HG02973 (cell line): ENCODE measurements at regions not wholly inside any gene's neighbourhood (a gene's known extent, or its start where the extent isn't known, plus 50 kb on each side); places are given as distances from the start of the nearest gene placed in this dataset.
"Not testable (repeated sequence)": the region's sequence is repeated elsewhere in the genome, so short reads cannot be mapped to it uniquely, and the experiment has no call there.

ENCODE experiments used
- ATAC-seq: cut with Tn5 transposase; IDR thresholded peaks from one replicate; pipeline ENCODE4 v1.9.1; 2021; ENCODE audit warnings: moderate library complexity; ENCODE audit not compliant: unreplicated experiment

DNA sequence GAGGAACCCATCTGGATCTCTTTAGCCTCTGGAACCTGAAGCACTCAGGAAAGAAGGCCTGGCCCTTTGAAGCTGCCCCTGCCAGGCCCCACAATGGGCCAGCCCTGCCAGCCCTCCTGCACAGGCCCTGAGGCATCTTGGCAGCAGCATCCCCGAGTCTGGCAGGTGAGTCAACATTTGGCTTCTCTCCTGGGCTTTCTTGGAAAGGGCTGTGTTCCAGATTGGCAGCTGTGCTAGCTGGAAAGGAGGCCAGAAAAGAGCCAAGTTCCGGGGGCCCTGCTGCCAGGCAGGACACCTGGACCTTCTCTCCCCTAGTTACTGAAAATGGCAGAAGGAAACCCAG lies 187.2 kb downstream of the SHQ1 start:
- ATAC-seq: no peak

DNA sequence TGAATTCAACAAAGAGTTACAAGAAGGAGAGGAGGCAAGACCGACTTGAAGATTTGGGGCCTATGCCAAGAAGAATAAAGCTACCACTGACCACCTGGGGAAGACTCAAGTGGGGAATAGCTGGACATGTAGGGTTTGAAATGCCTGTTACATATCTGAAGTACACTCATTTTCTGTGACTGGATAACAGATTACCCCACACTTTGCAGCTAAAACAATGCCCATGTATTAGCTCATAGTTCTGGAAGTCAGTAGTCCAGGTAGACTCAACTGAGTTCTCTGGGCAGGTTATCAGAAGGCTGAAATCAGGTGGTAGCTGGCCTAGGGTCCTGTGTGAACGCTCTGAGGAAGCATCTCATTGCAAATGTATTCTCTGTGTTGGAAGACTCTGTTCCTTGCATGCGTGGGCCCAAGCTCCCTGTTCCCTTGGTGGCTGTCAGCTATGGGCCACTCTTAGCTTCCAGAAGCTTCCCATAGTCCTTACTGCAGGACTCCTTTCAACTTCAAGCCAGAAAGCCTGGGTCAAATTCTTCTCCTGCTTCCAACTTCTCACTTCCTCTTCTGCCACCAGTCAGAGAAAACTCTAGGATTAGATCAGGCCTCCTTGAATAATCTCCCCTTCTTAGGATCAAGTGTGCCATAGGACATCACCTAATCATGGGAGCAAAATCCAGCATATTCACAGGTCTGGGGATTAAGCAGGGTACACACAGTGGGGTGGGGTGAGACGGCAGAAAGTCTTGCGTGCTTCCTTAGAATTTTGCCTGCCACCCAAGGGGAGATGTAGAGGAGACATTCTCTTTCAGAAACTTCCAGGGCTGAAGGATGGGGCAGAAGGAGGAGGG lies 187.8 kb downstream of the SHQ1 start:
- no peak for ATAC-seq

DNA sequence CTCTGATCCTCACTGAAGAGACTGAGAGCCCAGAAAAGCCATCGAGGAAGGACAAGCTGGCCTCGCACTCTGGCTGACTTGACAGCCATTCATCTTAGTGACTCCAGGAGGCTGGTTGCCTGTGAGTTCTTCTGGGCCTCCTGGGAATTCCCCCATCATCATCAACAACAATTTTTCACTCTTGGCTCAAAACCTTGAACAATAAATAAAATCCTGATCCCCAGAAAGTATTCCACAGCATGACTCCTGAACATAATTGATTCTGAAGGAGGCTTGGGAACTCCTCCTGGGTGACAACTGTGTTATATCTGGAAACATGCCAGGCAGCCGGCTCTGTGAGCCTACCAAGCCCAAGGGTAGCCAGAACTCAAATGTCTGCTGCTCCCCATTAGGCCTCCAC lies 188.6 kb downstream of the SHQ1 start:
- ATAC-seq: no peak

DNA sequence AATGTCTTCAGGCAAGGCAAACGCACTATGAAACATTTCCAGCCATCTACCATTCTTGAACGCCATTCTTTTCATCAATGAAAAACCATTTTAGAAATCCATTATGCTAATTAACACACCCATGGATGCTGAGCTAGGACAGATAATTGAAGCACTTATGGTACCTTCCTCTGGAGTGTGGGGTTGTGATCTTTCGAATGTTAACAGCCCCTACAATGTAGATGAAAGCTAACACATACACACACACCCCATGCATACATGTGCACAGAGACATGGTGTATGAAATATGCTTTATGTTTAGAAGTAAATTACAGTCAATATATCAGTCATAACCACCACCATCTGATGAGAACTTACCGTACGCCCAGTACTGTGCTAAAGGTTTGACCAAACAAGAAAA lies 189.1 kb downstream of the SHQ1 start:
- ATAC-seq: no peak

DNA sequence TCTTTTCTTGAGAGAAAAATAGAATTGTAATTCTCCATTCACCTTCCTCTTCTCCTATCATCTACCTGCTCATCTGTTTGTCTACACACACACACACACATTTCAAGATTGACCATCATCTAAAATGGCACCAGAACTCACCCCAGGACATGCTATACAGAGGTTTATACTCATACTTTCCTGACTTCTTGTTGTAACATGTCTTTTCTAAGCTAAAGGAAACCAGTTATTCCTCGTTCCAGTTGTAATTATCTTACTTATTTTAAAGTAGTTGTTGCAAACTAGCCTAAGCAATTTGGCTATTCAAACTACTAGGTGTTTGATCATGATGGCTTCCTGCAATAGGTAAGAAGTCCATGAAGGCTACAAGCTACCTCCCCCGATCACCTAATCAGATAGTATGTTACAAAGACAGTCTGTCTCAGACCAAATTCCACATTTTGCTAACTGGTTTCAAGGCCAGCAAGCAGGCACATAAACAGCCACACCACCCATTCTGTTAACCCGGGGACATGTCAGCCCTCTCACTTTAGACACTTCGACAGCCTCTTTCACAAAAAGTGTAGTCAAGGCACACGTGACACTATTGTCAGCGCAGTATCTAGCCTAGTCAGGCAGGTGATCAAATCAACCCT lies 189.7 kb downstream of the SHQ1 start:
- ATAC-seq: no peak

DNA sequence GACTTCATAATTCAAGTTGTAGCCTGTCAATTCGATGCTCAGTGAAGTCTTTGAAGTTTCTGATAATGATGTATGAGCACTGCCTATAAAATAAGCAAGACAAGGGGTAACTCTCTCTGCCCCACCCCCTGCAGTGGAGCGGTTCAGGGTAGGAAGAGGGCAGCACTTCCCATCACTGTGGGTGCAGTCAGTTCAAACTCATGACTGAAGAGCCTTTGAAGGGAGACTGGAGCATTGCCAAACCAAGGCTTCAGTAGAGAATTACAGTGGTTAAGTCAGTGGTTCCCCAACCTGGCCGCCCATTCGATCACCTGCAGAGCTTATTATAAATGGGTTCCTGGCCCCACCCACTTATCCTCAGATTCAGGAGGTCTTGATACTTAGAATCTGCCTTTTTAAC lies 190.6 kb downstream of the SHQ1 start:
- peak; percentile 53 for ATAC-seq

DNA sequence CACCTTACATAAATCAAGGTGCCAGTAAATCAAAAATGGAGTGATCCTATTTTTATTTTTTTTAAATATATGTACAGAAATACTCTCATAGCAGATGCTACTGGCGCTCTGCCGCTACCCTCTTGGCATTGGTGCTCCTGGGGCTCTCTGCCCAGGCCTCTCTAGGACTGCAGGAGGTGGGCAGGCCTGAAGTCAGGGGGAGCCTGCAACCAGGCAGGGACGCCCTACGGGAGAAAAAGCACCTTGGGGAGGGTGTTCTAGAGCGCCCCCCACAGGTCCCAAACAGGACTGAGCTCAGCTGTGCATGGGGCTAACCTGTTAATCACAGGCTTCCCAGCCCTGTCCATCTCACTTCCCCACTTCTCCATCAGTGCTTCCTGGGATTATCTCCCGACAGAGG lies 192.5 kb downstream of the SHQ1 start:
- ATAC-seq: no peak

DNA sequence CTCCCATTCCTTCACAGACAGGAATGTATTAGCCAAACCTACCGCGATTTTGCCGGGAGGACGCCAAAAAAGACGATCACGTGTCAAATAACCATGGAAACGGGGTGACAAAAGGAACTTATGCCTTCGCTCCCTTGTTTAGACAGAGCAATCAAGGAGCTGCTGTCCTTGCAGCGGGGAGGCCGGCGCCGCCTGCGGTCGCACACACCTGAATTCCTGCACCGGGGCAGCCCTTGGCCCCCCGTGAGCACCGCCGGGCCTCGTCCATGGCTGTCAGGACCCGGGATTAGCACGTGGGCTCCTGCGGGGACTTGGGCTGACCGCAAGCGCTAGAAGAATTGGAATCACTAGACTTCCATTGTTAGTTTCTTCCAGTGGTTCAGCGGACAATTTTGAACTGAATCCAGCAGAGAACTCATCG lies 193.1 kb downstream of the SHQ1 start:
- no peak for ATAC-seq

DNA sequence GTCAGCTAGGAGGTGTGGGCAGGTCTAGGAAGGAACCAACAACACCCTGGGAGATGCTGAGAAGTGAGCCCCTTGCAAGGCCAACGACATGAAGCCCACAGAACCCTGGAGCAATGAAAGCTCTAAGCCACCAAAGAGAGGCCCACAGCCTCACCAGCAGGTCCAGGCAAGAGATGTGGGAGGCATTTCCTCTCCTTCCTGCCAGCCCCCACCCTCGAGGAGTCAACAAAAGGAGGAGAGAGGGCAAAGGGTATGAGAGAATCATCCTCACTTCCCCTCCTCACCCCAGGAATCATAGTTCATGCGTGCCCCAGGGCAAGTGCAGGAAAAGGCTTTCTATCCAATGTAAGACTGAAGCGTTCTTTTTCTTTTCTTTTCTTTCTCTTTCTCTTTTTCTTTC lies 195.8 kb downstream of the SHQ1 start:
- ATAC-seq: no peak

DNA sequence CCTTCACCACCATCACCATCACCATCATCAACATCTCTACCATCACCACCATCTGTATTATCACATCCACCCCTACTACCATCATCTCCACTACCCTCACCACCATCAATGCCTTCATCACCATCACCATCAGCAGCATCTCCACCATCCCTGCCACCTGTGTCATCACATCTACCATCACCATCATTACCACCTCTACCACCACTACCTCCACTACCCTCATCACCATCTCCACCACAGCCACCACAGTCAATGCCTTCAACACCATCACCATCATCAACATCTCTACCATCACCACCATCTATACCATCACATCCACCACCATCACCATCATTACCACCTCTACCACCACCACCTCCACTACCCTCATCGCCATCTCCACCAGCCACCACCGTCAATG lies 196.7 kb downstream of the SHQ1 start:
- ATAC-seq: no peak

DNA sequence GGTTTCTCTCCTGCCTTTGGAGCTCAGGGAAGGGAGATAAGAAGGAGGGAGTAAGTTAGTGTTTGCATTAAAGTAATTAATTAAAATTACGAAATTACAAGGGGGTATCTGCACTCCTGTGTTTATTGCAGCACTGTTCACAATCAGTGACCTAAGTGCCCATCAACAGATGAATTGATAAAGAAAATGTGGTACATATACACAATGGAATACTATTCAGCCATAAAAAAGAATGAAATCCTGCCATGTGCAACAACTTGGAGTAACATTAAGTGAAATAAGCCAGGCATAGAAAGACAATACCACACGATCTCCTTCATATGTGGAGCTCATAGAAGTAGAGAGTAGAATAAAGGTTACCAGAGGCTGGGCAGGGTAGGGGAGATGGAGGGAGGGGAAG lies 202.0 kb downstream of the SHQ1 start:
- ATAC-seq: no peak

DNA sequence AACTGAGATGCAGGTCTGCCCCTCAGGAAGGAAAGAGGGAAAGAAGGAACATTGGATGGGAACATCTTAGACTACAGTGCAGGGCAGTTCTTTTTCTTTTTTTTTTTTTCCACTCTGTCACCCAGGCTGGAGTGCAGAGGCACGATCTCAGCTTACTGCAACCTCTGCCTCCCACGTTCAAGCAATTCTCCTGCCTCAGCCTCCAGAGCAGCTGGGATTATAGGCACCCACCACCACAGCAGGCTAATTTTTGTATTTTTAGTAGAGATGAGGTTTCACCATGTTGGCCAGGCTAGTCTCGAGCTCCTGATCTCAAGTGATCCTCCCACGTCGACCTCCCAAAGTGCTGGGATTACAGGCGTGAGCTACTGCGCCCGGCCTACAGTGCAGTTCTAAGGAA lies 204.6 kb downstream of the SHQ1 start:
- not testable (repeated sequence) for ATAC-seq

DNA sequence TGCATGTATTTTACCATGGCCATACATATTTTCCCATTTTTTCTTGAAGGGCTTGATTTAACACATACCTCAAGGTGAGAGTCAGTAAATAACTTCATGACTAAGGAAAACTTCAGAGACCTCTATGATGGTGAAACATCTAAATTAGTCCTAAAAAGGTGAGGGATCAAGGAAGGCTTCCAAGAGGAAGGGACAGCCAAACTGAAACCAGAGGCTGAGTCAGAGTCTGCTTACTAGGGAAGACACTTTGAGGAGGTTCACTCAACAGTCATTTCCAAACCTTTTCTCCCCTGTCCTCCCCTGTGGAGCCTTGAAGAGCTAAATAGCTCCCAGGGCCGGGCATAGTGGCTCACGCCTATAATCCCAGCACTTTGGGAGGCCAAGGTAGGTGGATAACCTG lies 206.6 kb downstream of the SHQ1 start:
- no peak for ATAC-seq

DNA sequence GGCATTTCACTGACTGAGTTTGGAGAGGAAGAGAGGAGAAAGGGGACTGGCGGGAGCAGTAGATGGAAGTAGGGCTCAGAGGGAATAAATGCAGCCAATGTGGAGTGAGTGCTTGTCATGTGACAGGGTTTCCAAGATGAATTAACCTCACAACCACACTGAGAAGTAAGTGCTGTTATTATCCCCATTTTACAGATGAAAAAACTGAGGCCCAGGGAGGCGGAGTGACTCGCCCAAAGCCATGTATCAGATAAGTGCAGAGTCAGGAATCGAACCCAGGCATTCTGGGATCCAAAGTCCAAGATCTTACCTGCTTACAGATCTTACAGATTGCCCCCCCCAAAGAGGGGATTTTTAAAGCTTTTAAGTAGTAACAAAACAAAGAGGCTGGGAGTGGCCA lies 207.2 kb downstream of the SHQ1 start:
- no peak for ATAC-seq

DNA sequence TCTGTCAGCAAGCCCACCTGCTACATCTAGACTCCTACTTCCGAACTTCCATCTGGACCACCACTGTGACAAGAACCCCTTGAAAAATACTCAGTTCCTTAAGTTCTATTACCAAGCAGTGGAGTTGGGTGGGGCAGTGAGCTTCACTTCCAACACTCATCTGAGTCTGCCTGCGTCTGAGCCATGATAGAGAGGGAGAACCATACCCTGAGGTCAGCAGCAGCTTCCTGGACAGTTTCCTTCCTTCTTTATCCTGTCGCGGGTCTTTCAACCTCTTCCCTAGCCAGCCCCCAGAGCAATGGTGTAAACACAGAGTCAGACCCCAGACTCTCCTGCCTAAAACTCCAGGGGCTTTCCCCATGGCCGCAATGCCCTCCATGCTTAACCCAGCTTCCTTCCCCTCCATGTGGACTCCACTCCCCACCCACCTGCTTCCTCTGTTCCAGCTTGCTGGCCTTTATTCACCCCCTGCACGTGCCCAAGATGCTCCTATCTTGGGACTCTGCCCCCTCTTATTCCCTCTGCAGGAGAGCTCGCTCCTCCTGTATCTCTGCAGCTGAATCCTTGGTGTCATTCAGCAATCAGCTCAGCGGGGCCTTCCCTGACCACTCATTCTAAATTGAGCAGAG lies 211.2 kb downstream of the SHQ1 start:
- no peak for ATAC-seq

DNA sequence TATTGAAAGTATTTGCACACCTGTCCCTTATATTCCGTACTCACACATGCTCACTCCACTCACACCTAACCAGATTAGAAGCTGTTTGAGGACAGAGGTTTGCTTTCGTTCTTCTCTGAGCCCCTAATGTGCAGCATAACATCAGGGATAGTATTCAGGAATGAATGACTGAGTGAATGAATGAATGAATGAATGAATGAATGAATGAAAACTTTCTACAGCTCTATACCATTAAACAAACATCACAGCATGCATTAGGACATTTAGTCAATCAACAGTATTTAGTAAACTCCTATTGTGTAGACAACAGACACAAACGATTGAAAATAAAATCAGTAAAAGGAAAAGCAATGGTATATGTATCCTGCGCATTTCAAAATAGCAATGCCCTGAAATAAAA lies 212.7 kb downstream of the SHQ1 start:
- ATAC-seq: no peak

DNA sequence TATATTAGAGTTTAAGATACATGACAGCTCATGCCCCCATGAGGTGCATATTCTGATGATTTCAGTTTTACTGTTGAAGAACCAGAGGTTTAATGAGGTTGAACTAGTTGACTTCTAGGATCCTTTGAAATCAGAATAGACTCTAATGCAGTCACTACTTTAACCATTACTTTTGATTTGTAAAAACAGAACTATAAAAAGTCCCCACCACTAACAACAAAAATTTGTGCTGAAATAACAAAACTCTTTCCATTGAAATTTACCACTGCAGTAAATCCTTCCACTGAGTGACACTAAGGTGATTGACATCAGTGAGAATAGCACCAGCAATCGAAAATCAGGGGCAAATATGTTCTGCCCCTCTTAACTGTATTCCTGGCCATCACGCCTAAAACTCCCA lies 214.1 kb downstream of the SHQ1 start:
- ATAC-seq: peak; percentile 43

DNA sequence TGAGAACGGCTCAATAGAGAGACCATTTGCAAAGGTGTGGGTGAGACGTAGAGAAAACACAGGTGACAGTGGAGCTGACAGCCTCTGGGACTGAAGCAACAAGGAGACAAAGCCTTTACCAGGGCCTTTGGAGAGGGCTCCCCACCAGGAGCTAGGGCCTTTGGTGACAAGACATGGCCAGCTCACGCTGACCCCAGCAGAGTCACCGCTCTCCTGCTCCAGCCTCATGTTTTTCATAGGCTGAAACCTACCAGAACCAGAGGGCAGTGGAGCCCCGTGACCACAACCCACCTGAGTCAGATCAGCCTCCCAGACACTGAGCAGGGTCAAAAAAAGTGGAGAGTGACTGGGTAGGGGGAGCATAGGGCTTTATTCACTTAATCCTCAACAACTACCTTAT lies 214.7 kb downstream of the SHQ1 start:
- no peak for ATAC-seq

DNA sequence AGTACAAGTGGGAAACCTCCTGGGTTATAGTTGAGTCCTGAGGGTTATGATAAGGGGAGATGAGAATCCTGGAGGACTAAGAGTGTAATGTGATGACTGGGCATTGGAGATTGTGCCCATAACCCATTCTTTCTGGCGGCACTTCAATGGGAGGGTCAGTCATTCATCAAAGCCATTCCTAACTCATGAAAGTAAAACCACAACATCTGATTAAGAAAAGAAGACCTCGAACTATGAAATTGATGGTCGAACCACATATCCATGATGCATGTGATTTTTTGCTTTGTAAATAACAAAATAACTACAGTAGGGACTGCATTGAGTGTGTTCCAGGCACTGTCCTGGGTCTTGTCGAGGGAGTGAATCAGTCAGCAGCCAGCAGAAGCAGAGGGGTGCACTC lies 215.1 kb downstream of the SHQ1 start:
- ATAC-seq: no peak

DNA sequence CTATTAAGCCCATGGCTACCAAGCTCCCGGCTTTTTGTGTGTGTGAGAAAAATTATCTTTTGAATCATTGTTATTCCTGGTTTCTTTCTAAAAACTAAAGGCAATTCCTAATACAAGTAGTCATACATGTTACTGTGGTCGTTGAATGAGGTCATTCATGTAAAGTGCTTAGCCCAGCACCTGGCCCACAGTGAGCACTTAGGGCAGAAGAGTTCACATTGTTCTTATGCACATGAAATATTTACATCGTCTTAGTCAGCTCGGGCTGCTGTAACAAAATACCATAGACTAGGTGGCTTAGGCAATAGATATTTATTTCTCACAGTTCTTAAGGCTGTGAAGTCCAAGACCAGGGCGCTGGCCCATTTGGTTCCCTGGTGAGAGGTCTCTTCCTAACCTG lies 216.1 kb downstream of the SHQ1 start:
- no peak for ATAC-seq

DNA sequence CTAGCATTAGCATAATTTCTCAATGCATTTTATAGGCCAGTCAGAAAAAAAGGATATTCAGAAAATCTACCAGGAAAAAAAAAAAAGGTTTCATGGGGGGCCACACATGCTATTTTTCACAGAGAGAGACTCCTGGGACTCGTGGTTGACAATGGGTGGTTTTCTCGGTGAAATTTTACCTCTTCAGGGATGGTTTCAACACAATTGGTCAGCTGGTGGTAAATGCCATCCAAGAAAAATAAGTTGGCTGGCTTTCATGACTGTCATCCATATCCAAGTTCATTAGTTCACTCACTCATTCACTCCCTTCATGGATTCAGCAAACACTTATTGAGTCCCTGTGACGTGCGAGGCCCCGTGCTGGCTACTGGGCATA lies 217.3 kb downstream of the SHQ1 start:
- no peak for ATAC-seq

DNA sequence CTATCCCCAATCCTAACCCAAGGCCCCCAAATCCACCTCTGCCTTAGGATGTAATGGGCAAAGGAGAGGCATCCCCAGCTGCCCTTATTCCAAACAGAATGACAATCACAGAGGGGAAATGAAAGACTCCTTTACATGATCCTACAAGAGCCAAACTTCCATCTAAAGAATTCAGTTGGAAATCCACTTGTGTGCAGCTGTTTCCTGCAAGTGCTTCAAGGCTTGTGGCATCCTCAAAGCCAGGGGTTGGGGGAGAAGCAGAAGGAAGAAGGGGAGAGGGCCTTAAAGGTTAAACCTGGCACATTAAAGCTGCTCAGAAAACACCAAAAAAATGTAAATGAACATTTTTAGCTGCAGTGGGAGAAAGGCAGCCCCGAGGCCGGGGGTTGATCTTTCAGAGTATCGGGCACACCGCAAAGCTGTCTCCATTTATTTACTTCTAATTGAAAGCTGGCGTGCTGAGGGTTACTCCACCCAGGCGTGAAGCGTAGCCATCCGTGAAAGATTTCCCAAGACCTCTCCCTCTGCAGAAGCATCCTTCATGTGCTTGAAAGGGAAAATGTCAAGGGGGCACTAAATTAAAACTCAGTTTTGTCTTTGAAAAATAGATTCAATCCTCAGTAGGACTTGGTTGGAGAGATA lies 217.8 kb downstream of the SHQ1 start:
- no peak for ATAC-seq
